ENCODE measurements at regions not wholly inside any gene's neighbourhood (a gene's known extent, or its start where the extent isn't known, plus 50 kb on each side); places are given as distances from the start of the nearest gene placed in this dataset.
"Not testable (repeated sequence)": the region's sequence is repeated elsewhere in the genome, so short reads cannot be mapped to it uniquely, and the experiment has no call there.

DNA sequence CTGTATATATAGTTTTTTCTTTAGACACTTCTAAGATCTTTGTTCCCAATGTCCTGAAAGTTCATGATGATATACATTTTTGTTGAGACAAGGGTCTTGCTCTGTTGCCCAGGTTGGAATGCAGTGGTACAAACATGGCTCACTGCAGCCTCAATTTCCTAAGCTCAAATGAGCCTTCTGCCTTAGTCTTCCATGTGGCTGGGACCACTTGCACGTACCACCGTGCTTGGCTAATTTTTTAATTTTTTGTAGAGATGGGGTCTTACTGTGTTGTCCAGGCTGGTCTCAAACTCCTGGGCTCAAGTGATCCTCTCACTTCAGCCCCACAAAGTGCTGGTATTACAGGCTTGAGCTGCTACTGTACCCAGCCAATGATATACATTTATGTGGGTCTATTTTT, 132.9 kb upstream of the BCOR start:
- no peak for DNase-seq (ENCODE audit: low read depth)
- no peak overlapping the region for H3K4me3 ChIP-seq (ENCODE audit: low read depth, low read length)

DNA sequence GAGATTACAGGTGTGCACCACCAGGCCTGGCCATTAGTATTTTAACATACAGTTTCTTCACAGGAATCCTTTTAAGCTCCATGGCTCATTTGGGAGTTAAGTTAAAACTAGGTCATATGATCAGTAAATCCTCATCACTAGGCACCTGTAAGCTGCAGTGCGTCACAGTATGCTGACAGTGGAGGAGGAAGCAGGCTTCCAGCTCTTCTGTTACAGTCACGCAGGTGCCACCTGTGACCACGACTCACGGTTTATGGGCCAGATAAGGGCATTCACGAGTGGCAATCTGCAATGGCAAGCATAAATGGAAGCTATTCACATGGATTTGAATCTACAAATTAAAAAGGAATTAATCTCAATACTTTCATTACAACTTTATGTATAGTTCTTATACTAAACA, 129.4 kb upstream of the BCOR start:
- no peak for DNase-seq (ENCODE audit: low read depth)
- no peak overlapping the region for H3K4me3 ChIP-seq (ENCODE audit: low read depth, low read length)

DNA sequence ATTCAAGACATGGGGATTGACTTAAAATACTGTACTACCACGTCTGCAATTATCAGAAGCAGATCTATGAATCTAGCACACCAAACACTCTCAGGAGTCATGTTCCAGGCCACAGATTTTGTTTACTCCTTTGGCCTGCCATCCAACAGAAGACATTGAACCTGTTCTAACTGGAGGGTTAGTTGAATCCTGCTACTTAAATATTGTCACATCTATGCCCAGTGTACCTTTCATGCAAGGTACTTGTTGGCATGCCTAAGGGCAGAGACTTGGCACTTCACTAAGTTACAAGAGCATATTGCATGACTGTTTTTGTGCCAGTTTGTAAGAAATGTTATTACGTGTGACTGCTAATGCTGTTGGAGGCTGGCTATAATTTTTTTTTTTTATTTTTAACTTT, 126.9 kb upstream of the BCOR start:
- no peak overlapping the region for H3K4me3 ChIP-seq (ENCODE audit: low read depth, low read length)
- DNase-seq (ENCODE audit: low read depth): no peak

DNA sequence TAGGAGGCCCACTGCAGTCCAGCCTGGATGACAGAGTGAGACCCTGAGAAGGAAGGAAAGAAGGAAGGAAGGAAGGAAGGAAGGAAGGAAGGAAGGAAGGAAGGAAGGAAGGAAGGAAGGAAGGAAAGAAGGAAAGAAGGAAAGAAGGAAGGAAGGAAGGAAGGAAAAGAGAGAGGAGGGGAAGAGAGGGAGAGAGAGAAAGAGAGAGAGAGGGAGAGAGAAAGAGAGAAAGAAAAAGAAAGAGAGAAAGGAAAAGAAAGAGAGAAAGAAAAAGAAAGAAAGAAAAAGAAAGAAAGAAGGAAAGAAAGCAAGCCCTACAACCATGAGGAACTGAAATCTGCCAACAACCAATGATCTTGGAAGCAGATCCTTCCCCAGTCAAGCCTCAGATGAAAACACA, 124.9 kb upstream of the BCOR start:
- not testable (repeated sequence) for DNase-seq (ENCODE audit: low read depth); H3K4me3 ChIP-seq (ENCODE audit: low read depth, low read length)

DNA sequence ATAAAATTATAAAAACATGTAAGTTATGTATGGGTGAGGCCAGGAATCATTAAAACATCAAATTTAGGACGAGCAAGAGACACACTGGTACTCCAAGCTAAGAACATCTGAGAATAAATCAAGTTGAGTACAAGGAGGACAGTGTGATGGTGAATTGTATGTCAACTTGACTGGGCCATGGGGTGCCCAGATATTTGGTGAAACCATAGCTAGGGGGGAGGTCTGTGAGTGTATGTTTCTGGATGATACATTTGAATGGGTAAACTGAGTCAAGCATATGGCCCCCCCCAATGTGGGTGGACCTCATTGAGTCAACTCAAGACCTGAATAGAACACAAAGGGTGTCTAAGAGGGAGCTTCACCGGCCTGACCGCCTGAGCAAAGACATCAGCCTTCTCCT, 115.3 kb upstream of the BCOR start:
- no peak overlapping the region for H3K4me3 ChIP-seq (ENCODE audit: low read depth, low read length)

DNA sequence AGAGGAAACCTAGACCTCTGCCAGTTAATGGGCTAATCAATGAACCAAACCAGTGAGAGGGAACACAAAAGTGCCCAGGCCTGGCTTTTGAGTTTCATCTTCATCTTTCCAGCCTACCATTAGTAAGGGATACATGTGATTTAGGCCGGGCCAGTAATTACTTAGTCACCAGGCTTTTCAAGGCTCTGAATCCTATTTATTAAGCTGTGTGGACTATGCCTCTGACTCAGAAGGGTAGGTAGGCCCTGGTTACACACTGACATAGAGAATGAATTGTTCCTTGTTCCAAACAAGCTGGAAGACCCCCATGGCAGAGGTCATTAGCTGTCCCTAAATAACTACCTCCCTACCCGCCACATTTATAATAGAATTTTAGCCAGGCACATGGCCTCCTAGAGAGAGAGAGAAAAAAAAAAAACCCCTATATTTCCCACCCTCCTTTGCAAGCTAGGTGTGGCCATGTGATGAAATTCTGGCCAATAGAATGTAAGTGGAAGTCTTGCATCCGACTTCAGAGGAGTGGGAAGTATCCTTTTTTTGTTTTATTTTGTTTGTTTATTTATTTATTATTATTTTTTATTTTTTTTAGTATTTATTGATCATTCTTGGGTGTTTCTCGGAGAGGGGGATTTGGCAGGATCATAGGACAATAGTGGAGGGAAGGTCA, 112.3 kb upstream of the BCOR start:
- no peak overlapping the region for H3K4me3 ChIP-seq (ENCODE audit: low read depth, low read length)
- no peak for DNase-seq (ENCODE audit: low read depth)

More for the DNA sequence above, 115.3 kb upstream of the BCOR start:
- DNase-seq (ENCODE audit: low read depth): no peak

DNA sequence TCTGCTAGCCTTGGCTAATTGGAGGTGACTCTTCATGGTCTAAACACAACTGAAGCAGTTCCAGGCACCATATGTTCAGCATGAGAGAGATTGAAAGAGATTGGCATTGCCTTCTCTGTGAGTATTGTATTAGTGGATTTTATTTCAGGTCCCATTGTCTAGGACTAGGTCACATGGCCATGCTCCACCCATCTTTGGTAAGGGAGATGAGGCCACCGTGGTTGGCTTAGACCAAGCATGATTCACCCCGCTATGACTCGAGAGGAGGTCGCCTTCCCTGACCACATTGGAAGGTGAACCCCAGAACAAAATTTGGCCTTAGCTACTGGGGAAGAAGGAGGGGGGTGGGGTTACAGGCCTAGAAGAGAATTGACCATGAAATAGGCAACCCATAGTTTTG, 109.9 kb upstream of the BCOR start:
- H3K4me3 ChIP-seq (ENCODE audit: low read depth, low read length): no peak overlapping the region
- no peak for DNase-seq (ENCODE audit: low read depth)

DNA sequence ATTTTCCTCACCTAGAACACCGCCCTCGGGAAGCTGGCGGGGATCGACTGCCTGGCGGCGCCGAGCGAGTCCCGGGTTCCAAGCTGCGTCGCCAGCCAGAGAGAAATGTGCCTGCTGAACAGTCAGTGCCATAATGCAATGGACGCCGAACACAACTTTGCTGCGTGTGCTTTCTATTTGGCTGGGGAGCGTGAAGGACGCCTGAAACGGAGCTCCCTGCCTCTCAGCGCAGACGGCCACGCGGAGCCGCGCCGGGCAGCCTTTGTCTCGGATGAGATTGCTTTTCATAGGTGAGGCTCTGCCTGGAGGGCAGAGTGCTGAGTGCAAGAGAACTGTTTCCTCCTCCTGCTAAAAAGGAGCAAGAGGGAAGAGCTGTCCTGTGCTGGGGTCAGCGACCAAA, 107.7 kb upstream of the BCOR start:
- no peak overlapping the region for H3K4me3 ChIP-seq (ENCODE audit: low read depth, low read length)
- no peak for DNase-seq (ENCODE audit: low read depth)

DNA sequence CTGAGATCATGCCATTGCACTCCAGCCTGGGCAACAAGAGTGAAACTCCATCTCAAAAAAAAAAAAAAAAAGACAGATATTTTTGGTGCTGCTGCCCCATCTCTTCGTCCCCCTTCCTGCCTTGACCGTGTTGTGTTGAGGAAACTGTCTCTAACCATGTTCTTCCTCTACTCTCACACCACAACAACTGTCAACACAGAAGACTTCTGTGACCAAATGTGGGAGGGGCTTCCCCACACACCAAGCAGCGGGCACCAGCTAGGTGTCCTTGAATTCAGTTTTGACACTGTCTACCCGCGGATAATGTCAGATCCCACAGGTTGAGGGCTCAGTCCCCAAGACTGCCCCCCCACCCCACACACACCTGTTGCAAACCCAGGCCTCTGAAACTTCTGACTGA, 104.7 kb upstream of the BCOR start:
- no peak for DNase-seq (ENCODE audit: low read depth)
- H3K4me3 ChIP-seq (ENCODE audit: low read depth, low read length): no peak overlapping the region

DNA sequence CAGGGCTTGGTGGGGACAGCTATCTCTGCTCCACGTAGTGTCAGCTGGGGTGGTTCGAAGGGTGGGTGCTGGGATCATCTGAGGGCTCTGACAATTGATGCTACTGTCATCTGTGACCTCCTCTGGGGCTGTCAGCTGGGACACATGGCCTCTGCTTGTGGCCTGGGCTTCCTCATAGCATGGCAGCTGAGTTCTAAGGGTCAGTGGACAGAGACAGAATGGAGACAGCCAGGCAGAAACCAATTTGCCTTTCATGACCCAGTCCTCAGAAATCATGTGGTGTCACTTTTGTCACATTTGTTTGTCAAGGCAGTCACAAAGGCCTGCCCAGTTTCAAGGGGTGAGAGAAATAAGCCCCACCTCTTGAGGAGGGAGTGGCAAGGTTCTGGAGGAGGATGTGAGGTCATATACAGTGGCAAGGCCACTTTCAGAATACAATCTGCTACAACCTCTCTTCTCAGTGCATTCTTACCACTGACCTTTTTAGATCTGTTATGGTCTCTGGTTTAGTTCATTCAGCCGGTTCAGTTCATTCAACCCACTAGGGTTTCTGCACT, 103.6 kb upstream of the BCOR start:
- no peak overlapping the region for H3K4me3 ChIP-seq (ENCODE audit: low read depth, low read length)
- DNase-seq (ENCODE audit: low read depth): no peak

DNA sequence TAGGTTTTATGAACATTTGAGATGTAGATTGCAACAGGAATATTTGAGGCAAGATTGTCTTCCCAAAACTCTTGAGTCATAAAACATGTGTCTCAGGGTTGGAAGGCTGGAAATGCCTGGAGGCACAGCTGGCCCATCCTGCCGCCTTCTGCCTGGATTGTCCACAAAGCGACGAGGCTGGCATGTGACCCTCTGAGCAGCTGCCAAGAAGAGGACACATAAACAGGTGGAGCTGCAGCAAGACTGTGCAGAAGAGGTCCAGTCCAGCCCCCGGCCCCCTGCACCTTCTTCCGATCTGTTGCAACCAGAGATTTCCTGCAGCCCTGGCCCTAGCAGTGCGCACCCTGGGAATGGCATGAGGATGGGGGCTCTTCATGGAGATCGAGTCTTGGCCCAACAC, 101.9 kb upstream of the BCOR start:
- no peak overlapping the region for H3K4me3 ChIP-seq (ENCODE audit: low read depth, low read length)
- no peak for DNase-seq (ENCODE audit: low read depth)

DNA sequence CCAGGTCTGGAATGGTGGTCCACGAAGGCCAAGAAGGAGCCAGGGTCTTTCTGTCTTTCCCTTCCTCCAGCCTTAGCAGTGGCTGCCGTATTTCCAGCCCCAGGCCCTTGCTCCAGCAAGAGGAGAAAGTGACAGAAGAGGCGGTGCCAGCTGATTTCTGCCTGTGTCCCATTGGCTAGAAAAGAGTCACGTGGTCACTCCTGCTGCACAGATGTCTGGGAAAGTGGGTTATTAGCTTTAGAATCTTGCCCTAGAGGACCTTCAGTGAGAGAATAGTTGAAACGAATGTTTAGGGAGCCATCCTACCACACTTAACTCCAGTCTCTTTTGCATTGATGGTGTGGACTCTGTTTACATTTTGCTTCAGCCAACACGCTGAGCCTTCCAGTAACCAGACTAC, 99.3 kb upstream of the BCOR start:
- no peak for DNase-seq (ENCODE audit: low read depth)
- H3K4me3 ChIP-seq (ENCODE audit: low read depth, low read length): no peak overlapping the region

DNA sequence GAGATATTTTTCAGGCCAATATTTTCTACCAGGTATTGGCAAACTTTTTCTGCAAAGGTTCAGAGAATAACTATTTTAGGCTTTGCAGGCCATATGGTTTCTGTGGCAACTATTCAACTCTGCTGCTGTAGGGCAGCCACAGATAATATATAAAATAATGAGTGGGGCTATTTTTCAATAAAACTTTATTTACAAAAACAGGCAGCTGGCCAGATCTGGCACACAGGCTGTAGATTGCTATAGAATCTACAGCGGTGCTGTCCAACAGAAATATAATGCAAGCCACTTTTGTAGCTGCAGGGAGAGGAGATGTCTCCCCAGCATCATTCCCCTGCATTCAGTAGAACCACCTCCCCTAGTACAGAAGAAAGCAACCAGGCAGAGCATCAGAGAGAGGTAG, 97.6 kb upstream of the BCOR start:
- no peak overlapping the region for H3K4me3 ChIP-seq (ENCODE audit: low read depth, low read length)
- DNase-seq (ENCODE audit: low read depth): no peak

DNA sequence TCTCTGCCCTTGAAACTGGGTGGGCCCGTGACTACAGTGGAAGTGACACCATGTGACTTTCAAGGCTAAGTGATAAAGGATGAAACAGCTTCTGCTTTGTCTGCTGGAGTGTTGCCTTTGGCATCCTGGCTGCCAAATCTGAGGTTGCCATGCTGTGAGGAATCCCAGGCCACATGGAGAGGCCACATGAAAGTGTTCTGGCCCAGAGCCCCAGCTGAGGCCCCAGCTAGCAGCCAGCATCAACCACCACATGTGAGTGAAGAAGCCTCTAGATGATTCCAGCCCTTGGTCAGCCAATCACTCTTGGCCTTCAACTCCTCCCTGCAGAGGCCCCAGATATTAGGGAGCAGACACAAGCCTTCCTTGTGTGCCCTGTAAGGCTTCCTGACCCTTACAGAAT, 94.4 kb upstream of the BCOR start:
- no peak for DNase-seq (ENCODE audit: low read depth)
- no peak overlapping the region for H3K4me3 ChIP-seq (ENCODE audit: low read depth, low read length)

DNA sequence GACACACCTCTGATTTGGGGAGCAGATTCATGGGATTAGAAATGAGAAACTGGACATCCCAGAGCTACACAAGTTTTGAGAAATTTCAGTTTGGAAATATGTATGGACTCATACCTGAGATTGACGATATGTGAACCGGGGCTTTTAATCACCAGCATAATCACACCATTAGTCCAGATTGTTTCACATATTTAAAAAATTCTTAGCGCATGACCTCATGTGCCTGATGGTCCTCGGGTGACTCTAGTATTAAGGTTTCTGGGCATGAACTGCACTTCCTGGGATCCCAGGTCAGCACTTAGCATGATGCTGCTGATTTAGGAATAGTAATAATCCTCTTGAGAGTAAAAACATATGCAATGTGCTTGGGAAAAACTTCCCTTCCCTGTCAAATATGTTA, 91.9 kb upstream of the BCOR start:
- DNase-seq (ENCODE audit: low read depth): no peak
- no peak overlapping the region for H3K4me3 ChIP-seq (ENCODE audit: low read depth, low read length)

DNA sequence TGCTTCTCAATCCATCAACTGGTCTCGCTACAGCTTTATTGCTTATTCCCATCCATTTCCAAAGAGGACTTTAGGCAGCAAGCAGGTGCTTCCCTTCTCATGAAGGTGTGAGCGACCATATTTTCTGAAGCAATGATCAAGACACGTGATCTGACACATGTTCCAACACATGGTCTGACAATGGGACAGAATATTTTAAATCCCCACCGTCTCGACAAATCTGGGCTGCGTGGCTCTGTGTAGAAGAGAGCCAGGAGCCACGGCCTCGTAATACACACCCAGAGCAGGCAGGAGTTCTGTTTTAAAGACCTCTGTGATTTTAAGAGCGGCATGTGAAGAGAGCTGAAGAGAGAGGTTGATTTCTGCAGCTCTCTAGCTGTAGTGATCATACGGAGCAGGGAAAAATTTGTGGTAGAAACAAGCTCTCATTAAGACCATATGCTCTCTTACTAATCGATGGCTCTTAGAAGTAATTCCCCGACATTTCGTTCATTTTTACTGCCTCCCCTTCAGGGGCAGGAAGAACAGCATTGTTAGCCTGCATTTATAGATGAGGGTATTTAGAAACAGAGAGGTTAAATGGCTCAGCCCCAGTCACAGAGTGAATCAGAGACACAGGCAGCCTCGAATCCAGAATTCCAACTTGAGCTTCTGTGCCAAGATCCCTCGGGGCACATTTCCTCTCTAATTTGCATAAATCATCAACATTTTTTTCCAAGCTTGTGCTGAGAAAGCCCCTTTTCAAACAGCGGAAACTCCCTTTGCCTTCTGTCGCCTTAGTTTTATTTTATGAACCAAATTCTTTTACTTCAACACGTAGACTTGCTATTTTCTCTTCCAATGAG, 91.0 kb upstream of the BCOR start:
- no peak for DNase-seq (ENCODE audit: low read depth)
- H3K4me3 ChIP-seq (ENCODE audit: low read depth, low read length): no peak overlapping the region

DNA sequence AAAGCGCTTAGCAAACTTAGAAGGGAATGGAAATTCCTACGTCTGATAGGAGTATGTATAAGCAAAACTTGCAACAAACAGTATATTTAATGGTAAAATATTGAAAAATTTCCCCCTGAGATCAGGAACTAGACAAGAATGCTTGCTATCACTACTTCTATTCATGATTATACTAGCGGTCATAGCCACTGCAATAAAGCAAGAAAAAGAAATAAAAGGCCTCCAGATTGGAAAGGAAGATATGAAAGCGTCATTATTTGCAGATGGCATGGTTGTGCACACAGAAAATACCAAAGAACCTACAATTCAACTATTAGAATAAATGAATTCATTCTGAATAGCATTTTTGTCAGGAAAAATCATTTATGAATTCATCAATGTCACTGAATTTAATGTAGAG, 87.2 kb upstream of the BCOR start:
- H3K4me3 ChIP-seq (ENCODE audit: low read depth, low read length): no peak overlapping the region
- DNase-seq (ENCODE audit: low read depth): no peak

DNA sequence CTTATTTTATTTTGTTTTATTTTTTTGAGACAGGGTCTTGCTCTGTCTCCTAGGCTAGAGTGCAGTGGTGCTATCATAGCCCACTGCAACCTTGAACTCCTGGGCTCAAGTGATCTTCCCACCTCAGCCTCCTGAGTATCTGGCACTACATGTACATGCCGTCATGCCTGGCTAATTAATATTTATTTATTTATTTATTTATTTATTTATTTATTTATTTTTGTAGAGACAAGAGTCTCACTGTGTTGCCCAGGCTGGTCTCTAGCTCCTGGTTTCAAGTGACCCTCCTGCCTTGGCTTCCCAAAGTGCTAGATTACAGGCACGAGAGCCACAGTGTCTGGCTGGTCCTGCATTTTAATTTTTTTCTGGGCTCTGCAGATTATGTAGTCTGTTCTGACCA, 84.9 kb upstream of the BCOR start:
- DNase-seq (ENCODE audit: low read depth): no peak

DNA sequence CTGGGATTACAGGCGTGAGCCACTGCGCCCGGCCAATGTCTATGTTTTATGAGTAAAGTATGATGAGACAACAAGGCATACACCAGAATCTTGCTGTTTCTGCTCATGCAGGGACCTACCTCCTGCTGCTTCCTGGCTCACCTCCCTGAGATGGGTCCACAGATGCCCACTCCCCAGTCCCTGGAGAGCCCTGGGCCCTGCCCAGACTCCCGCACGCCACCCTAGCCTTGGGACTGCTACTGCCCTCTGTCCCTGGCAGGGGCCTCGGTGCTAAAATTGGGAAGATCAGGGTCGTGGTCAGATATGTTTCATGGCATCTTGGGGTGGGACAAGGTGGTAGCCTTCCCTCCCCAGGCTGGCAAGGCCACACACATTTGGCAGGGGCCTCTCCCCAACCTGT, 84.3 kb upstream of the BCOR start:
- DNase-seq (ENCODE audit: low read depth): no peak
- no peak overlapping the region for H3K4me3 ChIP-seq (ENCODE audit: low read depth, low read length)

More for the DNA sequence above, 84.9 kb upstream of the BCOR start:
- H3K4me3 ChIP-seq (ENCODE audit: low read depth, low read length): no peak overlapping the region

DNA sequence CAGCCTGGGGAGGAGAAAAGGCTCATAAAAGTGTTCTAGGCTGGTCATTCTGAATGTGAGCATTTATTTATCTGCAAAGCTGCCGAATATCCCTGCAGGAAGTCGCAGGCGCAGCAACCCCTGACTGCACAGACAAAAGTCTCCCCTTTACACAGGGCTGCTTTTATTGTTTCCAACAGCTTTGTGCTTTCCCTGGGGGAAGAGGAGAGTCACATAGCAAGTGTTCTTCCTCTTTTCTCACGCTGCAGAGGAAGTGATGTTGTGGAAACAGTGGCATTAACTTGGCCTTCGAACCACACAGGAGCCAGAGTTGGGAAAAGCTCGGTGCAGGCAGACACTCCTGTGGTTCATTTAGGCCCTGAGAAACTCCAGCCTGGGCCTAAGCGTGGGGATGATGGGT, 81.5 kb upstream of the BCOR start:
- no peak overlapping the region for H3K4me3 ChIP-seq (ENCODE audit: low read depth, low read length)
- no peak for DNase-seq (ENCODE audit: low read depth)

All from skeletal muscle cell (primary cell).